ENCODE measurements at regions not wholly inside any gene's neighbourhood (a gene's known extent, or its start where the extent isn't known, plus 50 kb on each side); places are given as distances from the start of the nearest gene placed in this dataset.
"Not testable (repeated sequence)": the region's sequence is repeated elsewhere in the genome, so short reads cannot be mapped to it uniquely, and the experiment has no call there.

GRCh38 chr4:186981161-186981560 lies 257.5 kb upstream of the FAT1 start:
- Mint-ChIP-seq H3K27me3 (no peaks in the 10 kb centered on the region), H3K4me3 (no peak overlapping the region), H3K4me1 (no peaks in the 10 kb centered on the region), H3K36me3 (no peaks in the 10 kb centered on the region), H3K9me3 (peaks cover 9% of the 10 kb centered on the region), H3K27ac (no peak overlapping the region)
- no peak for ATAC-seq

- H3K4me1 Mint-ChIP-seq = no peaks in the 10 kb centered on the region
- ATAC-seq = no peak
- H3K36me3 Mint-ChIP-seq = no peaks in the 10 kb centered on the region
- no peak overlapping the region for H3K4me3 Mint-ChIP-seq
- H3K9me3 Mint-ChIP-seq = peaks cover 9% of the 10 kb centered on the region
- no peaks in the 10 kb centered on the region for H3K27me3 Mint-ChIP-seq
- no peak overlapping the region for H3K27ac Mint-ChIP-seq
These were observed 258.5 kb upstream of the FAT1 start for GRCh38 chr4:186982160-186982559.

GRCh38 chr4:186984105-186984644 lies 260.5 kb upstream of the FAT1 start:
- H3K27ac Mint-ChIP-seq = no peak overlapping the region
- H3K4me3 Mint-ChIP-seq = no peak overlapping the region
- H3K9me3 Mint-ChIP-seq = peaks cover 14% of the 10 kb centered on the region
- H3K4me1 Mint-ChIP-seq = no peaks in the 10 kb centered on the region
- no peak for ATAC-seq
- H3K27me3 Mint-ChIP-seq = no peaks in the 10 kb centered on the region
- H3K36me3 Mint-ChIP-seq = no peaks in the 10 kb centered on the region

GRCh38 chr4:186999686-187000085 lies 276.0 kb upstream of the FAT1 start:
- Mint-ChIP-seq H3K27me3 (no peaks in the 10 kb centered on the region), H3K9me3 (peaks cover 4% of the 10 kb centered on the region), H3K4me3 (no peak overlapping the region), H3K27ac (no peak overlapping the region), H3K36me3 (no peaks in the 10 kb centered on the region), H3K4me1 (no peaks in the 10 kb centered on the region)
- no peak for ATAC-seq

- Mint-ChIP-seq H3K9me3 (peaks cover 4% of the 10 kb centered on the region), H3K4me3 (no peak overlapping the region), H3K36me3 (no peaks in the 10 kb centered on the region), H3K27ac (no peak overlapping the region), H3K27me3 (no peaks in the 10 kb centered on the region), H3K4me1 (no peaks in the 10 kb centered on the region)
- no peak for ATAC-seq
These were observed 276.6 kb upstream of the FAT1 start for GRCh38 chr4:187000281-187000680.

- not testable (repeated sequence) for H3K36me3 Mint-ChIP-seq, H3K4me3 Mint-ChIP-seq
These were observed 278.5 kb upstream of the FAT1 start for GRCh38 chr4:187002133-187002532.

GRCh38 chr4:187004628-187005027 lies 281.0 kb upstream of the FAT1 start:
- Mint-ChIP-seq H3K9me3 (peaks cover 7% of the 10 kb centered on the region), H3K27me3 (no peaks in the 10 kb centered on the region), H3K27ac (no peak overlapping the region), H3K4me3 (no peak overlapping the region), H3K36me3 (no peaks in the 10 kb centered on the region), H3K4me1 (no peaks in the 10 kb centered on the region)
- no peak for ATAC-seq

More at GRCh38 chr4:187002133-187002532, 278.5 kb upstream of the FAT1 start:
- not testable (repeated sequence) for H3K4me1 Mint-ChIP-seq, ATAC-seq, H3K27ac Mint-ChIP-seq, H3K9me3 Mint-ChIP-seq, H3K27me3 Mint-ChIP-seq

GRCh38 chr4:187006189-187006618 lies 282.5 kb upstream of the FAT1 start:
- no peak overlapping the region for H3K27ac Mint-ChIP-seq
- H3K27me3 Mint-ChIP-seq = no peaks in the 10 kb centered on the region
- H3K36me3 Mint-ChIP-seq = no peaks in the 10 kb centered on the region
- H3K9me3 Mint-ChIP-seq = peaks cover 7% of the 10 kb centered on the region
- H3K4me3 Mint-ChIP-seq = no peak overlapping the region
- no peaks in the 10 kb centered on the region for H3K4me1 Mint-ChIP-seq
- no peak for ATAC-seq

GRCh38 chr4:187010052-187010451 lies 286.4 kb upstream of the FAT1 start:
- Mint-ChIP-seq H3K27ac (no peak overlapping the region), H3K9me3 (peaks cover 3% of the 10 kb centered on the region), H3K4me1 (no peaks in the 10 kb centered on the region), H3K36me3 (no peaks in the 10 kb centered on the region), H3K27me3 (no peaks in the 10 kb centered on the region), H3K4me3 (no peak overlapping the region)
- ATAC-seq = no peak

- H3K27ac Mint-ChIP-seq = no peak overlapping the region
- no peak for ATAC-seq
- no peaks in the 10 kb centered on the region for H3K9me3 Mint-ChIP-seq
- no peaks in the 10 kb centered on the region for H3K36me3 Mint-ChIP-seq
- H3K4me3 Mint-ChIP-seq = no peak overlapping the region
- H3K27me3 Mint-ChIP-seq = no peaks in the 10 kb centered on the region
- no peaks in the 10 kb centered on the region for H3K4me1 Mint-ChIP-seq
These were observed 292.4 kb upstream of the FAT1 start for GRCh38 chr4:187016101-187016500.

GRCh38 chr4:187017147-187017546 lies 293.5 kb upstream of the FAT1 start:
- H3K36me3 Mint-ChIP-seq = no peaks in the 10 kb centered on the region
- no peaks in the 10 kb centered on the region for H3K9me3 Mint-ChIP-seq
- no peak overlapping the region for H3K4me3 Mint-ChIP-seq
- H3K27ac Mint-ChIP-seq = no peak overlapping the region
- H3K27me3 Mint-ChIP-seq = no peaks in the 10 kb centered on the region
- H3K4me1 Mint-ChIP-seq = no peaks in the 10 kb centered on the region
- no peak for ATAC-seq

GRCh38 chr4:187019896-187020295 lies 296.2 kb upstream of the FAT1 start:
- Mint-ChIP-seq H3K4me1 (no peaks in the 10 kb centered on the region), H3K27ac (no peak overlapping the region), H3K27me3 (no peaks in the 10 kb centered on the region), H3K4me3 (no peak overlapping the region), H3K9me3 (no peaks in the 10 kb centered on the region), H3K36me3 (no peaks in the 10 kb centered on the region)
- ATAC-seq = no peak

GRCh38 chr4:187020676-187021075 lies 297.0 kb upstream of the FAT1 start:
- no peaks in the 10 kb centered on the region for H3K27me3 Mint-ChIP-seq
- H3K4me3 Mint-ChIP-seq = no peak overlapping the region
- no peaks in the 10 kb centered on the region for H3K9me3 Mint-ChIP-seq
- no peak overlapping the region for H3K27ac Mint-ChIP-seq
- no peak for ATAC-seq
- no peaks in the 10 kb centered on the region for H3K4me1 Mint-ChIP-seq
- no peaks in the 10 kb centered on the region for H3K36me3 Mint-ChIP-seq

GRCh38 chr4:187021436-187022205 lies 298.0 kb upstream of the FAT1 start:
- no peak overlapping the region for H3K27ac Mint-ChIP-seq
- H3K27me3 Mint-ChIP-seq = no peaks in the 10 kb centered on the region
- no peak for ATAC-seq
- H3K4me1 Mint-ChIP-seq = no peaks in the 10 kb centered on the region
- H3K36me3 Mint-ChIP-seq = no peaks in the 10 kb centered on the region
- no peak overlapping the region for H3K4me3 Mint-ChIP-seq
- H3K9me3 Mint-ChIP-seq = peaks cover 3% of the 10 kb centered on the region

GRCh38 chr4:187027272-187027671 lies 303.6 kb upstream of the FAT1 start:
- Mint-ChIP-seq H3K36me3 (no peaks in the 10 kb centered on the region), H3K4me3 (no peak overlapping the region), H3K4me1 (no peaks in the 10 kb centered on the region), H3K9me3 (peaks cover 9% of the 10 kb centered on the region), H3K27ac (no peak overlapping the region), H3K27me3 (no peaks in the 10 kb centered on the region)
- no peak for ATAC-seq

GRCh38 chr4:187042251-187042650 lies 318.6 kb upstream of the FAT1 start:
- no peak overlapping the region for H3K27ac Mint-ChIP-seq
- H3K4me3 Mint-ChIP-seq = no peak overlapping the region
- no peaks in the 10 kb centered on the region for H3K36me3 Mint-ChIP-seq
- H3K4me1 Mint-ChIP-seq = no peaks in the 10 kb centered on the region
- H3K9me3 Mint-ChIP-seq = no peaks in the 10 kb centered on the region
- ATAC-seq = no peak
- H3K27me3 Mint-ChIP-seq = no peaks in the 10 kb centered on the region
